Adipocyte (in vitro differentiated cells): ENCODE measurements at regions not wholly inside any gene's neighbourhood (a gene's known extent, or its start where the extent isn't known, plus 50 kb on each side); places are given as distances from the start of the nearest gene placed in this dataset.
A peak's percentile ranks its signal among the peaks of the same experiment; 100 is the strongest.

Experiments
- DNase-seq: peaks from one replicate; pipeline ENCODE4 v3.0.0-alpha.2; 2015; ENCODE audit warnings: low read depth
- H3K27me3 ChIP-seq: replicated peaks from 2 replicates; pipeline ENCODE4 v1.7.0; 2013; ENCODE audit warnings: mild to moderate bottlenecking, low read length, moderate library complexity; ENCODE audit not compliant: control insufficient read depth, insufficient read depth
- H3K36me3 ChIP-seq: 2 replicates; pipeline ENCODE4 v1.7.0; 2013; ENCODE audit warnings: low read length, mild to moderate bottlenecking, moderate library complexity; ENCODE audit not compliant: control insufficient read depth, insufficient read depth, severe bottlenecking
- H3K4me1 ChIP-seq: 2 replicates; pipeline ENCODE4 v1.7.0; 2013; ENCODE audit warnings: mild to moderate bottlenecking, low read length, moderate library complexity; ENCODE audit not compliant: control insufficient read depth, insufficient read depth
- H3K4me3 ChIP-seq: 2 replicates; pipeline ENCODE4 v1.7.0; 2013; ENCODE audit warnings: mild to moderate bottlenecking, low read length, moderate library complexity
- H3K9ac ChIP-seq: 2 replicates; pipeline ENCODE4 v1.7.0; 2013; ENCODE audit warnings: mild to moderate bottlenecking, low read length, moderate library complexity
- H3K9me3 ChIP-seq: 2 replicates; pipeline ENCODE4 v1.7.0; 2013; ENCODE audit warnings: mild to moderate bottlenecking, low read length, moderate library complexity; ENCODE audit not compliant: control insufficient read depth

GRCh38 chr20:48550814-48551213 lies 277.0 kb downstream of the PREX1 start:
- no peaks in the 10 kb centered on the region for H3K36me3 ChIP-seq

DNA sequence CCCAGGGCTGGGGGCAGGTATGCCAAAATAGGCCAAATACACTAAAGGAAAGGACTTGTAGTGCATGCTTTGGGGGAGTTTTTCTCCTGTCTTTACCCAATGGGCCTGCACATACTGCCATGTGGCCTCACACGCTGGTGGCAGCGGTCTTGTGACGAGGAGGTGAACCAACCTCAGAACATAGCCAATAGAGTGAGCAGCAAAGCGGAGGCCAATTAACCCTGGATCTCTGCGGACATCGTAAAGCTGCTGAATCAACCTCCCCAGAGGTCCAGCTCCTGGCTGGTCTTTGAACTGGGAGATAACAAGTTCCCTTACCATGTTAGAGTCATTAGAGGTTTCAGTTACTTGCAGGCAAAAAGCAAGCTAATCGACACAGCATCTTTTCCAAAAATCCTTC lies 280.1 kb downstream of the PREX1 start:
- Histone ChIP-seq H3K4me3 (no peak overlapping the region), H3K4me1 (no peaks in the 10 kb centered on the region), H3K36me3 (no peaks in the 10 kb centered on the region), H3K9me3 (no peaks in the 10 kb centered on the region), H3K9ac (no peak overlapping the region), H3K27me3 (peaks cover 77% of the 10 kb centered on the region)
- DNase-seq, result no peak

More at GRCh38 chr20:48550814-48551213, 277.0 kb downstream of the PREX1 start:
- Histone ChIP-seq H3K9ac (no peak overlapping the region), H3K27me3 (peaks cover 65% of the 10 kb centered on the region), H3K9me3 (no peaks in the 10 kb centered on the region), H3K4me1 (no peaks in the 10 kb centered on the region), H3K4me3 (no peak overlapping the region)
- DNase-seq, result no peak

DNA sequence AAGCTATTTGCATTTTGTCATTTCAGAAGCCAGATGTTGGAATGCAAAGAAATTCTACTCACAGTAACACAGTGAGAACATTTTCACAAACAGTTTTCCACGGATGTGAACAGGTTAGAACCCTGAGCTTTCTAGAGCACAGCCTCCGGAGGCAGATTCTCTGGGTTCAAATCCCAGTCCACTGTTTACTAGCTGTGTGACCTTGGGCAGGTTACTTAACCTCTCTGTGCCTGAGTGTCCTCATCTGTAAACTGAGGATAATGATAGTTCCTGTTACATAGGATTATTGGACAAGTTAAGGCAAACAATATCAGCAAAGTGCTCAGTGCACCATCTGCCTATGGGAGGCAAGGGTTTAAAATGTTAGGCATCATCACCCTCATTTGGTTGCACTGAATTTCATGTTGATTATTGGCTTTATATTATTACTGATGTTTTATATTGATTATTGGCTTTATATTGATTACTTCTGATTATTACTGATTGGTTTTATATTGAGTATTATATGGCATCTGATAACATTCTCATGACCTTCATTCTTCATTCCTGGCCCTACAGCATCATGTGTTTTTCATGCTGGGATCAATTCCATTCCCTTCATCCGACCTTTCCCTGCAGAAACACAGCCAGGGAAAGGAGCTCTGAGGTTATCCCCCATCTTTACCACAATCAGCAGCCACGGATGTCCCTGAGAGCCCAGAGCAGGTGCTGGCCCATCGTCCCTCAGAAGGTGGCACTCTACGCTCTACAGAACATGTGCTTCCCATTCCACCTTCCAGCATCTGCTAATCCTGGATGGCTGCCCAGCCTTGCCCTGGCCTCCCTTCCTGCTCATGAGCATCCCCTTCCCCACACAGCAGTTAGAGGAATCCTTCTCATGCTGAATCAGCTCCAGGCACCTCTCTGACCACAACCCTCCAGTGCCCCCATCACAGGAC lies 283.1 kb downstream of the PREX1 start:
- Histone ChIP-seq H3K4me1 (no peaks in the 10 kb centered on the region), H3K27me3 (peaks cover 85% of the 10 kb centered on the region), H3K9ac (no peak overlapping the region), H3K36me3 (no peaks in the 10 kb centered on the region), H3K9me3 (no peaks in the 10 kb centered on the region), H3K4me3 (no peak overlapping the region)
- no peak for DNase-seq

DNA sequence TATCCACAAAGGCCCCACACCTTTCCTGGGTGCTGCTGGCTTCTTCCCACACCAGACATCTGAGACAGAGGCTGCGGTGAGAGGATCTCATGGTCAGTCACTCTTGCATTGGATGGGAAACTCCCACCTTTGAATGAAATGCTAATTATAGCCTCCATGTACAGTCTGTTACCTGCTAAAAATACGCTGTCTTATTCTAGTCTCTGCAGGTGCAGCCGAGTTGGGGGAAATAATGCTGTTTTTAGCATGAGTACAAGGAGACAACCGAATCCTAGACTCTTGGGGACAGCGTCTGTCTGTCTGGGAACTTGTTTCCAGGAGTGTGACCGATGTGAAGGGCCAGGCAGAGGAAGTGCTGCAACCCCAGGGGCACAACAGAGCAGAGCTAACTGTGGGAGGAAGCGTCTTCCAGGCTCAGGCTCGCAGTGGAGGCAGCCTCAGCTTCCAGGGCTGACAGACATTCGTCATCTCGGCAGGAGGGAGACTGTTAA lies 286.2 kb downstream of the PREX1 start:
- Histone ChIP-seq H3K4me1 (peaks cover 5% of the 10 kb centered on the region), H3K9me3 (no peaks in the 10 kb centered on the region), H3K4me3 (no peak overlapping the region), H3K27me3 (peaks cover 75% of the 10 kb centered on the region), H3K9ac (no peak overlapping the region), H3K36me3 (no peaks in the 10 kb centered on the region)
- no peak for DNase-seq

DNA sequence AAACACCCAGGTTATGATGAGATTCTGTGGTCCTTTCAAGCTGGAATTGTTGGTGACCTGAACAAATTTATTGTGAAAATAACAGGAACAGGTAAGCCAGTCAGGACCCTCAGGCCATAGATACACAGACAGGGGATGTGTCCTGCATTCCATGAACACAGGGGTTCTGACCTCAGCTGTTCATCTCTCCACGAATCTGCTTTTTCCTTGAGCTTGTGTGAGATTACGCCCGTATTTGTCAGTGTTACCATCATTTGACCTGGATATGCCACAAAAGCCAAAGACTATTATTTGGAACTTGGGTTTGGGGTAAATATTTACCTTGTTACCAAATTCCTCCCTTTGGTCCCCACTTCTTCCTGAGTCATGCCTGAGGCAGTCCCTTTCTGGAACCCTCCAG lies 288.9 kb downstream of the PREX1 start:
- H3K9me3 ChIP-seq, result no peaks in the 10 kb centered on the region
- no peak overlapping the region for H3K4me3 ChIP-seq
- peaks cover 70% of the 10 kb centered on the region for H3K27me3 ChIP-seq
- DNase-seq, result no peak
- no peak overlapping the region for H3K9ac ChIP-seq
- H3K4me1 ChIP-seq, result peaks cover 5% of the 10 kb centered on the region
- H3K36me3 ChIP-seq, result no peaks in the 10 kb centered on the region

DNA sequence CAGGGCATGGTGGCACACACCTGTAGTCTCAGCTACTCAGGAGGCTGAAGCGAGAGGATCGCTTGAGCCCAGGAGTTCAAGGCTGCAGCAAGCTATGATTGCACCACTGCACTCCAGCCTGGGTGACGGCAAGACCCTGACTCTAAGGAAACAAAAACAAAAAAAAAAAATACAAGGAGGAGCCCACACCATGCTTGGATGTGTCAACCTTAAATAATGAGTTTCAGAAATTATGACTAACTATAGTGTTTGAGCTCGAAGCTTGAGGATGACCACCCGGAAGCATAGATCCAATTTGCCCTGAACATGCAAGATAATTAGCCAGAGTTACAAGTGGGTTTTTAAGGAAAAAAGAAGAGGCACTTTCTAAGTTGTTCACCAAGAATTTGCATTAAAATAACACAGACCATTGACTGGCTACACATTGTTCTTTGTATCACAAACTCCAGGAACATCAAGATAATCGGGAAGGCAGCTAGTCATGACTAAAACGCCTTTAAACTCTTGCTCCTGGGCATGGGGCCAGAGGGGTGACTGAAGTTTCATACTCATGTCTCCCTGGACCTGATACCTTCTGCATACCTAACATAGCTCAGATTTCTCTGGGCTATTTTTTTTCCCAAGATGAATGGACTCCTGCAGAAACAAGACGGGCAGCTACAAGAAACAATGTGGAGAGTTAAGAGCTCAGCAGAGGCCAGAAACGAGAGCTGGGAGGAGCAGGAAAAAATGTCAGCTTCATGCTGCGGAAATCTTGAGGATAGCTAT lies 289.6 kb downstream of the PREX1 start:
- Histone ChIP-seq H3K4me3 (no peak overlapping the region), H3K36me3 (no peaks in the 10 kb centered on the region), H3K9me3 (no peaks in the 10 kb centered on the region), H3K4me1 (peaks cover 5% of the 10 kb centered on the region), H3K27me3 (peaks cover 69% of the 10 kb centered on the region), H3K9ac (no peak overlapping the region)
- peak; percentile 19 for DNase-seq

GRCh38 chr20:48536206-48536605 lies 291.6 kb downstream of the PREX1 start:
- H3K9me3 ChIP-seq, result no peaks in the 10 kb centered on the region
- DNase-seq, result no peak
- peaks cover 5% of the 10 kb centered on the region for H3K4me1 ChIP-seq
- no peak overlapping the region for H3K9ac ChIP-seq
- H3K4me3 ChIP-seq, result no peak overlapping the region
- no peaks in the 10 kb centered on the region for H3K36me3 ChIP-seq
- H3K27me3 ChIP-seq, result peaks cover 51% of the 10 kb centered on the region

DNA sequence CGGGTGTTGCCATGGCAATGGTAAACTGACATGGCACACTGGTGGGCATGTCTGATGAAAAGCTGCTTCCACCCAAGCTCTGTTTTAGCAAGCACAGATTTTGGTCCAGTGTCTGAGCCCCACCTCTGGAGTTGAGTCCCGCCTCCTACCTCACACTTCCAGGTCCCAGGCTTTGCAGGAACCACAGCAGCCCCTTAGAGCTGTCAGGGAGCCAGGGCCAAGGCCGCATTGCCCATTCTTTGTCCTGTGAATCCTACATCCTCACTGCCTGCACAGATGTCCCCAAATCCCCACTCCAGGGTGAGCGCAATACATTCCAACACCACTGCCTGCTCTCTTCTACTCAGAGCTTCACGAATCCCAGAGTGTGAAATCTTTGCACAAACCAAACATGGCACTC lies 292.2 kb downstream of the PREX1 start:
- H3K9ac ChIP-seq, result no peak overlapping the region
- peaks cover 51% of the 10 kb centered on the region for H3K27me3 ChIP-seq
- H3K4me1 ChIP-seq, result peaks cover 5% of the 10 kb centered on the region
- no peak for DNase-seq
- H3K36me3 ChIP-seq, result no peaks in the 10 kb centered on the region
- no peaks in the 10 kb centered on the region for H3K9me3 ChIP-seq
- H3K4me3 ChIP-seq, result no peak overlapping the region

- no peaks in the 10 kb centered on the region for H3K9me3 ChIP-seq
- no peak overlapping the region for H3K9ac ChIP-seq
- no peaks in the 10 kb centered on the region for H3K4me1 ChIP-seq
- peaks cover 41% of the 10 kb centered on the region for H3K27me3 ChIP-seq
- no peak overlapping the region for H3K4me3 ChIP-seq
- no peaks in the 10 kb centered on the region for H3K36me3 ChIP-seq
- no peak for DNase-seq
These were observed 295.8 kb downstream of the PREX1 start for GRCh38 chr20:48532028-48532427.

GRCh38 chr20:48531505-48531904 lies 296.3 kb downstream of the PREX1 start:
- H3K9ac ChIP-seq, result no peak overlapping the region

GRCh38 chr20:48530957-48531356 lies 296.8 kb downstream of the PREX1 start:
- H3K36me3 ChIP-seq, result no peaks in the 10 kb centered on the region
- no peak for DNase-seq
- no peaks in the 10 kb centered on the region for H3K4me1 ChIP-seq
- no peak overlapping the region for H3K4me3 ChIP-seq
- H3K27me3 ChIP-seq, result peaks cover 37% of the 10 kb centered on the region
- no peaks in the 10 kb centered on the region for H3K9me3 ChIP-seq
- no peak overlapping the region for H3K9ac ChIP-seq

More at GRCh38 chr20:48531505-48531904, 296.3 kb downstream of the PREX1 start:
- no peaks in the 10 kb centered on the region for H3K36me3 ChIP-seq
- DNase-seq, result no peak
- no peak overlapping the region for H3K4me3 ChIP-seq
- H3K27me3 ChIP-seq, result peaks cover 37% of the 10 kb centered on the region
- no peaks in the 10 kb centered on the region for H3K9me3 ChIP-seq
- no peaks in the 10 kb centered on the region for H3K4me1 ChIP-seq
